Activated T-helper 9 cell treated with anti-CD3 and anti-CD28 coated beads, Interleukin-2, amount 50 U/mL, for 16 hours (primary cell): ENCODE measurements at regions not wholly inside any gene's neighbourhood (a gene's known extent, or its start where the extent isn't known, plus 50 kb on each side); places are given as distances from the start of the nearest gene placed in this dataset.
"Not testable (repeated sequence)": the region's sequence is repeated elsewhere in the genome, so short reads cannot be mapped to it uniquely, and the experiment has no call there.

Source experiments
- DNase-seq: peaks from one replicate; pipeline ENCODE4 v3.0.0-alpha.2; 2020; ENCODE audit warnings: low read depth

- DNase-seq, result no peak
Observed at GRCh38 chr6:6483168-6483567, 105.4 kb upstream of the LY86 start.

GRCh38 chr6:6483733-6484132 is 104.8 kb upstream of the LY86 start:
- DNase-seq, result no peak

DNA sequence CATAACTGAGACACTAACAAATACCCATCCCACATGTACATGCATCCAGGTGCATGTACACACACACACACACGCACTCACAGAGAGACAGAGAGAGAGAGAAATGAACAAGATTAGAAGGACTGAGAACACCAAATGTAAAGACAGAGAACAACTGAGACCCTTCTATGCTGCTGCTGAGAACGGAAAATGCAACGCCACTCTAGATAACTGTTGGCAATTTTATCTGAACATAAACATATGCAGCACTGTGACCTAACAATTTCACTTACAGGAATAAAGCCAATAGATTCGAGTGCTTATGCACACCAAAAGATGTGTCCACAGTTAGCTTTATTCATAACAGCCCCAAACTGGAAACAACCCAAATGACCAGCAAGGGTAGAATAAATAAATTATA is 103.8 kb upstream of the LY86 start:
- DNase-seq, result no peak

DNA sequence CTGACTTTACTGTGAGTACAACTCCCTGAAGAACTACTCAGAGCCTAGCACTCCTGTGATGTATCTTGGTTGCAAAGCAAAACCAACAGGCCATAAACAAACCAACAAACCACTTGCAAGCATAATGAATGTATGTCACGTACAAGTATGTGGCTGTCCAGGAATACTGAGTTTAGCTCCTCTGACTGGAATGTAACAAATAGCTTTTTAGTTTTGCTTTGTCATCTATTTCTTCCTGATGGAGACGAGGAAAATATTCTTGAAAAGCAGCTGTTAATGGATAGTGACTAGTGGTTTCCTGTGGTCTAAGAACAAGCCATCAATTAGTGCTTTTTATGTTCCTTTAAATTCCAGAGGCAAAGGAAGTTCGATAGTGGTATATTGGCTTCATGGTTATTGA is 101.9 kb upstream of the LY86 start:
- DNase-seq, result no peak

DNA sequence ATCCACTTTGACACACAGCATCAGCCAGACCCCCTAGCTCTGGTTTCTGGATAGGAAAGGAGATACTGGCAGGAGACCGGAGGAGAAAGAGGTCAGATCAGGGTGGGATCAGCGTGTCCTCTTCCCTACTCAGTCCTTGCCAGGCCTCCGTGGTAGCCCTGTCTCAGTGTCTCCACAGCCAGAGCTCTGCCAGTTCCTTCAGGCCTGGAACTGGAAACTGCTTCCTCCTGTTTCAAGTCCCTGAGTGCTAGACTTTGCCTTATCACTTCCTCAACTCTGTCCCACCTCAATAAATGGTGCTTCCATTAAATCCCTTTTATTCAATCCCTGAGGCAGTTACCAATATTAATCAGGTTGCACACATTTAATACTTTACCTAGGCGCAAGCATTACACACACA is 96.8 kb upstream of the LY86 start:
- no peak for DNase-seq

- DNase-seq, result no peak
Observed at GRCh38 chr6:6492675-6493074, 95.8 kb upstream of the LY86 start.

DNA sequence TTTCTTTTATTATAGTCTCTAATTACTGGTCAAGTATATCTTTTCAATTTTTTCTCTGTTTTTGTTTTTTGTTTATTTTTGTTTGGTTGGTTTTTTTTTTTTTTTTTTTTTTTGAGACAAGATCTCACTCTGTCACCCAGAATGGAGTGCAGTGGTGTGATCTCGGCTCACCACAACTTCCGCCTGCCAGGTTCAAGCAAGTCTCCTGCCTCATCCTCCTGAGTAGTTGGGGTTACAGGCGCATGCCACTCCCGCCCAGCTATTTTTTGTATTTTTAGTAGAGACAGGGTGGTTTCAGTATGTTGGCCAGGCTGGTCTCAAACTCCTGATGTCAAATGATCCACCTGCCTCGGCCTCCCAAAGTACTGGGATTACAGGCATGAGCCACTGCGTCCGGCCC is 94.4 kb upstream of the LY86 start:
- DNase-seq, result not testable (repeated sequence)

- DNase-seq, result no peak
Observed at GRCh38 chr6:6494677-6495076, 93.8 kb upstream of the LY86 start.

- DNase-seq, result no peak
Observed at GRCh38 chr6:6495851-6496250, 92.7 kb upstream of the LY86 start.

GRCh38 chr6:6497541-6497940 is 91.0 kb upstream of the LY86 start:
- no peak for DNase-seq

- DNase-seq, result no peak
Observed at GRCh38 chr6:6497976-6498375, 90.5 kb upstream of the LY86 start.

GRCh38 chr6:6503191-6503590 is 85.3 kb upstream of the LY86 start:
- no peak for DNase-seq

DNA sequence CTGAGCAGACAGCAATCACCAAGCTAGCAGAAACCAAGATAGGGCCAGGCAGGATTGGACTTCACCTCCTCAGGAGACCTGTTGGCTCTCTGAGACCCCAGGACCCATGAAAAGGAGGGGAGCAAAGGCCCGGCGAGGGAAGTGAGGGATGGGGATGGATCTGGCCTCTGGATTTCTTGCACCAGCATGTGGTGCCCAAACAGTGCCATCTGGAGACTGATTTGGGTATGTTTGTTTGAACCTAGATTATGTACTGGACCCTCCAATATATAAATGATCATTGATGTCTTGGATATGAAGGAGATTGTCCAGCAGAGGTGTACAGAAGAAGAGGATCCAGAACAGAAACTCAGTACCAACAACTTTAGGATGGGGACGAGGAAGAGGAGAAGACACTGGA is 83.4 kb upstream of the LY86 start:
- DNase-seq, result no peak

GRCh38 chr6:6508643-6509042 is 79.9 kb upstream of the LY86 start:
- no peak for DNase-seq

DNA sequence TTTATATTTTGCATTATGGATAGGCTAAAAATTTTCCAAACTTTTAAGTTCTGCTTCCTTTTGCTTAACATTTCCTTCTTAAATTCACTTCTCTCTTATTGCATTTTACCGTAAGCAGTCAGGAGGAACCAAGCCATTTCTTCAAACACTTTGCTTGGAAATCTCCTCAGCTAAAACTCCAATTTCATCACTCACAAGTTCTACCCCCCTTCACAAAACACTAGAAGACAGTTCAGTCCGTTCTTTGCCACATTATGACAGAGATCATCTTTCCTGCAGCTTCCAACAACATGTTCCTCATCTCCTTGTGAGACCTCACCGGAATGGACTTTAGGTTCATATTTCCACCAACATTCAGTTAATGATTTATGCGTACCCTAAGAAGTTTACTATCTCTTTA is 79.2 kb upstream of the LY86 start:
- DNase-seq, result no peak

- DNase-seq, result no peak
Observed at GRCh38 chr6:6512711-6513110, 75.8 kb upstream of the LY86 start.

DNA sequence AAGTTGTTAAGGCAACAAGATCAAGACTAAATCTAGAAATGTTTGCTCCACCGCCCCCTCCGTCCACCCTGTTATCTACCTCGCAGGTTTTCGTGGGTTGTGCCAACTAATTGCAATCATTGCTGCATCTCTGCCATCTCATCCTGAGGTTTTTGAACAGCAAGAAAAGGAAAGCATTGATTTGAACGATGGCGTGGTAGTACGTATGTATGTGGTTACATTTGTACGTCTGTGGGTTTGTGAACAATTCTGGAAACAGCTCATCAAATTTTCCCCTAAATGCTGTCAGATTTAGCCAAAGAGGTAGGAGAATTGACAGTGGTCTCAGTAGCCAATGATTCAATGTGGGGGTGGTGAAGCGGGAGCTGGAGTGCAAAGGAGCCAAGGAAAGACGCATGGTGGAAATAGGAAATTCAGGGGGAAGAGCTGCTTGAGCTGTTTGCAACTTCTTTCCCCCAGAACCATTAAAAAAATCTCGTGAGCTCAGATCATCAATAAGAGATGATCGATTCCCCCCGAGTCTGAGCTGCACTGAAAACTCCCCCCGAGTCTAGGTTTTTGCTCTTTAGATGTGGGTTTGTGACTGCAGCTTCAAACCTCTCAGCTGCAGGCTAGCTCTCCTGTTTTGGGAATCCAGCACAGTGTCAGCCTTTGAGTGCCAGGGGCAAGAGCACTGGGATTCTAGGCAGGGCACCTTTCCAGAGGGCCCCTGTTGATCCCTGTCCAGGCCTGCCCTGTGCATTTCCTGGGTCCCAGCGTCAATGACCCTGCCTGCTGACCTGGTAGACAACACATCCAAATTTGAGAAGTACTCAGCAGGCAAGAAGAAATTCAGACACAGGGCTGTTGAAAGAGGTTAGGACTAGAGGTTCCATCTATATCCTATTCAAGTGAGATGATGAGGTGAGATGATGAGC is 72.6 kb upstream of the LY86 start:
- peak; percentile 12 for DNase-seq

DNA sequence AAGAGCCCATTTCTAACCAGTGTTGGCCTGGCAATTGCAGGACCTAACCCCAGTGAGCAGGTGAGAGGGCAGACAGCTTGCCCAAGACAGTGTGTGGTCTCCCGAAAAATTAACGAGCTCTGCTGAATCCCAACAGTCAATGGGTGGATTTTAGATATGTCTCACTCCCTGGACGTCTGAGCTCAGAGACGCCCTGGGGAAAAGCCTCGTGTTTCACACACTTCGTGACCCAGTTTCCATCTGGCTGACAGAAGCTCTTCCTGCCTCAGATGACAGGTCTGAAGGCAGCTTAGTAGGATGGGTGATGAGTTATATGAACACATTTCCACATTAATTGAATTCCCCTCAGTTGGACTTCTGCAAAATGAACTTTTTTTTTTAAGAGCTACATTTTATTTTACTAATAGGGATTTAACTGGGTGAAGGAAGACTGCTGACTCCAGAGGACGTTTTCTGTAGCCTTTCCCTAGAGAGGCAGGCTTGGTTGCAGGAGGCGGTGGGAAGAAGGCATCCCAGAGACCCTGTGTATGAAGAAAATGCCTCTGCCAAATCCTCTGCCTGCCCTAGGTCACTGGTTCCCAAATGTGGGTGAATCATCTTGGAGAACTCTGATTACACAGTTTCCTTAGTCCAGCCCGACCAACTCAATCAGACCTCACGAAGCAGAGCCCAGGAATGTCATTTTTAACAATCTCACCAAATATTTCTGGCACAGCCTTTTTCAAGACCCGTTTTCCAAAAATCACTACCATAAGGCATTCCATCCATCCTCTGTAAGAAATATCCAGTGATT is 71.7 kb upstream of the LY86 start:
- DNase-seq, result no peak

- DNase-seq, result no peak
Observed at GRCh38 chr6:6518631-6519427, 69.7 kb upstream of the LY86 start.

GRCh38 chr6:6521961-6522482 is 66.5 kb upstream of the LY86 start:
- DNase-seq, result no peak

DNA sequence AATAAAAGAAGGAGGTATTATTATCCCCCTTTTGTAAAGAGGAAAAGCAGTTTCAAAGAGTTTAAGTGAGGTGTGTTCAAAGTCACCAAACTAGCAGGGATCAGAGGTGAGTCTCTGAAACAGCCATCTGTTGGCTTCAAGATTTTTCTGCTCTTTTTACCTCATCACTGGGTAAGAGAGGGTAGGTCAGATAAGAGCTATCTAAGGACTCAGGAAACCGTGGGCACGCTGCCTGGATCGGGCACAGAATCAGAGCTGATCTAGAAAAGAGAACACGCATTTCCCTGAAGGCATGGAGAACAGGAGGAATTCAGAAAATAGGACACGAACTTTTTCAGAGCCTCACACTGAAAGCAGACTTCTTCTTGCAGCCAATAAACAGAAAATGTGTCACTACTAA is 65.8 kb upstream of the LY86 start:
- no peak for DNase-seq

DNA sequence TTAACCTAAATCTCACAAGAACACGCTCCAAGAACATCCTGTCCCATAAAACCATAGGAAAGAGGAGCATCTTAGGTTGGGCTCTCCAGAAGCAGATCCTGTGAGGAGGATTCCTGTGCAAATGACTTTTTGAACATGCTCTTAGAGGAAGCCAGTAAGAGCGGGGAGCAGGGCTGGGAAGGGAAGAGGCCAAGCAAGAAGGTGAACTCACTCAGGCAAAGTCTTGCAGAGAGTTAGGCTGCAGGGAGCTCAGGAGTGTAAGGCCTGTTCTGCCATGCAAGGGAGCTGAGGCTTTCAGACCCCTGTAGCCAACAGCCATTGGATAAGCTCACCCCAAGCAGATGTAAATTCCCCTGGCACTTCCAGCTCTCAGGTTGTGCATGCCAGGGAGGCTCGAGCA is 63.6 kb upstream of the LY86 start:
- DNase-seq, result no peak
